HEK293T (cell line): ENCODE measurements at regions not wholly inside any gene's neighbourhood (a gene's known extent, or its start where the extent isn't known, plus 50 kb on each side); places are given as distances from the start of the nearest gene placed in this dataset.

Experiments used
- ARNT ChIP-seq: fragments of 450-650 bp; IDR thresholded peaks from 2 replicates; pipeline ENCODE4 v1.6.1; 2017; ENCODE audit warnings: mild to moderate bottlenecking
- BHLHE40 ChIP-seq: fragments of 450-650 bp; IDR thresholded peaks from 2 replicates; pipeline ENCODE4 v1.6.1; 2016; ENCODE audit warnings: mild to moderate bottlenecking, moderate library complexity, borderline replicate concordance
- FOXA1 ChIP-seq: fragments of 450-650 bp; IDR thresholded peaks from 2 replicates; pipeline ENCODE4 v1.6.1; 2016; ENCODE audit warnings: mild to moderate bottlenecking
- FOXK2 ChIP-seq: fragments of 450-650 bp; IDR thresholded peaks from 2 replicates; pipeline ENCODE4 v1.6.1; 2016; ENCODE audit warnings: mild to moderate bottlenecking
- FOXM1 ChIP-seq: fragments of 450-650 bp; IDR thresholded peaks from 2 replicates; pipeline ENCODE4 v1.6.1; 2017; ENCODE audit warnings: mild to moderate bottlenecking, borderline replicate concordance
- LEF1 ChIP-seq: fragments of 450-650 bp; IDR thresholded peaks from 2 replicates; pipeline ENCODE4 v1.6.1; 2017; ENCODE audit warnings: mild to moderate bottlenecking, borderline replicate concordance
- SP1 ChIP-seq: fragments of 450-650 bp; IDR thresholded peaks from 2 replicates; pipeline ENCODE4 v1.6.1; 2017

GRCh38 chr1:181160998-181161870 lies 72.7 kb downstream of the IER5 start:
- TF ChIP-seq SP1, result no peak
- TF ChIP-seq FOXK2, result no peak
- TF ChIP-seq FOXM1, result no peak
- TF ChIP-seq ARNT, result no peak
- no peak for TF ChIP-seq FOXA1
- TF ChIP-seq LEF1, result no peak
- no peak for TF ChIP-seq BHLHE40
